ENCODE measurements at regions not wholly inside any gene's neighbourhood (a gene's known extent, or its start where the extent isn't known, plus 50 kb on each side); places are given as distances from the start of the nearest gene placed in this dataset.

GRCh38 chr4:137692205-137692604, 159.9 kb upstream of the PCDH18 start:
- DNase-seq (ENCODE audit: low spot score) (no peak), ATAC-seq (ENCODE audit: low FRiP score) (no peak)
- no peak for TF ChIP-seq CTCF (IDR thresholded peaks at IDR 0.05)

GRCh38 chr4:137688651-137689050, 156.4 kb upstream of the PCDH18 start:
- no peak for DNase-seq (ENCODE audit: low spot score)
- TF ChIP-seq CTCF (IDR thresholded peaks at IDR 0.05) = no peak
- ATAC-seq (ENCODE audit: low FRiP score) = no peak

GRCh38 chr4:137685357-137685756, 153.1 kb upstream of the PCDH18 start:
- TF ChIP-seq CTCF (IDR thresholded peaks at IDR 0.05) = no peak
- ATAC-seq (ENCODE audit: low FRiP score) (no peak), DNase-seq (ENCODE audit: low spot score) (no peak)

- DNase-seq (ENCODE audit: low spot score) = no peak
- ATAC-seq (ENCODE audit: low FRiP score) = no peak
- TF ChIP-seq CTCF (IDR thresholded peaks at IDR 0.05) = no peak
Observed at GRCh38 chr4:137681081-137681480, 148.8 kb upstream of the PCDH18 start.

- no peak for TF ChIP-seq CTCF (IDR thresholded peaks at IDR 0.05)
- DNase-seq (ENCODE audit: low spot score) (no peak), ATAC-seq (ENCODE audit: low FRiP score) (no peak)
Observed at GRCh38 chr4:137678796-137679195, 146.5 kb upstream of the PCDH18 start.

GRCh38 chr4:137677863-137678262, 145.6 kb upstream of the PCDH18 start:
- no peak for DNase-seq (ENCODE audit: low spot score)
- no peak for TF ChIP-seq CTCF (IDR thresholded peaks at IDR 0.05)
- no peak for ATAC-seq (ENCODE audit: low FRiP score)

GRCh38 chr4:137676357-137676998, 144.2 kb upstream of the PCDH18 start:
- ATAC-seq (ENCODE audit: low FRiP score) = no peak
- no peak for TF ChIP-seq CTCF (IDR thresholded peaks at IDR 0.05)
- no peak for DNase-seq (ENCODE audit: low spot score)

Data from omental fat pad (tissue), 3 donors.